ENCODE measurements at regions not wholly inside any gene's neighbourhood (a gene's known extent, or its start where the extent isn't known, plus 50 kb on each side); places are given as distances from the start of the nearest gene placed in this dataset.

DNA sequence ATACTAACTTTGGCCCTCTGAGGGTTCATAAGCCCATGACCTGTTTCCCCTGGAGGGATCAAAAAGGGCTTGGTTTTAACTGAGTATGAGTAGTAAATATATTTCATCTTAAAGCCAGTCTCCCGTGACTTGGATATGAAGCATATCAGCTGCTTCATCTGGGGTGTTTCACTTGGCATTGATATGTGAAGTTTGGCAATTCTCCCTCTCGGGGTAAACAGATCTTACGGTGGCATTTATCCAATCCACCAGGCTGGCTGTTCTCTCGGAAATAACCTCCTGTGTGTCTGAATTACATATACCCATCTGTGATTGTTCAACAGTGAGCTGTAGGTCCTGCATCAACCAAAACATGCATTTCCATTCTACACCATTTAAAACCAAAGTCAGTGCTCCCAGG, 130.7 kb downstream of the ADAM29 start:
- Histone ChIP-seq H2BK5ac (ENCODE audit: low read length) (no peak overlapping the region), H2BK120ac (ENCODE audit: low read depth, low read length) (no peak overlapping the region), H4K8ac (ENCODE audit: low read depth, low read length) (no peak overlapping the region), H3K4me1 (ENCODE audit: control insufficient read depth, low read depth, low read length) (no peaks in the 10 kb centered on the region), H3K27me3 (ENCODE audit: insufficient read depth, low read length, poor library complexity) (no peaks in the 10 kb centered on the region), H3K4ac (ENCODE audit: low read depth, low read length) (no peak overlapping the region), H3K27ac (ENCODE audit: low read depth, low read length) (no peak overlapping the region), H2AK5ac (ENCODE audit: low read length) (no peak overlapping the region), H3K23ac (ENCODE audit: low read length) (no peak overlapping the region), H4K5ac (ENCODE audit: low read length) (no peak overlapping the region), H3K4me2 (ENCODE audit: low read length) (no peak overlapping the region), H3K9ac (ENCODE audit: low read length) (no peak overlapping the region), H3K56ac (ENCODE audit: low read length) (no peak overlapping the region), H3K4me3 (ENCODE audit: low read length) (no peak overlapping the region), H2BK15ac (replicated peaks; ENCODE audit: low read depth) (no peak overlapping the region), H3K18ac (ENCODE audit: low read length) (no peak overlapping the region), H3K36me3 (ENCODE audit: control insufficient read depth, insufficient read depth, low read length) (no peaks in the 10 kb centered on the region), H3K79me1 (ENCODE audit: low read length) (no peaks in the 10 kb centered on the region), H3K79me2 (ENCODE audit: control insufficient read depth, insufficient read depth, low read length) (no peaks in the 10 kb centered on the region)
- DNase-seq, result no peak
- WGBS (ENCODE audit: extremely low coverage, insufficient coverage, low lambda C conversion rate), result no CpG with 5 or more reads among the region's 4 CpGs

DNA sequence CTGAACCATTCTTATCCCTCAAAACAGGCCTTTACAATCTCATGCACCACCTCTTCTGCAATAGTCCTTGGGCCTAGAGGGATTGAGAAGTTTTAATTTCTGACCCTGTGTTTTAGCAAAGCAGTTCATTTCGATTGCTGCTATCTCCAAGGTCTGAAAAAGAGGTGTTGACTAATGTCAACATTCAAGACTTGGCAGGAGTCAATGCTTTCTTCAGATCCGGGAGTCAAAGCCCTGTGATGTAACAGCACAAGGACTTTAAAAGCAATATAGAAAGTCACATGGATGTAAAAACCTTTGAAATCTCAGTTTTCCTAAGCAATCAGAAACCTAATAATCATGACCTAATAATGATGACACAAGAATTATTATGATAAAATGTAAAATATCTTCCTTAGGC, 133.8 kb downstream of the ADAM29 start:
- no peak for DNase-seq
- H4K5ac ChIP-seq (ENCODE audit: low read length), result no peak overlapping the region
- H3K79me1 ChIP-seq (ENCODE audit: low read length), result no peaks in the 10 kb centered on the region
- no peak overlapping the region for H2BK120ac ChIP-seq (ENCODE audit: low read depth, low read length)
- no peak overlapping the region for H4K8ac ChIP-seq (ENCODE audit: low read depth, low read length)
- H3K27me3 ChIP-seq (ENCODE audit: insufficient read depth, low read length, poor library complexity), result no peaks in the 10 kb centered on the region
- no peak overlapping the region for H2AK5ac ChIP-seq (ENCODE audit: low read length)
- no peaks in the 10 kb centered on the region for H3K36me3 ChIP-seq (ENCODE audit: control insufficient read depth, insufficient read depth, low read length)
- H2BK5ac ChIP-seq (ENCODE audit: low read length), result no peak overlapping the region
- no peak overlapping the region for H3K27ac ChIP-seq (ENCODE audit: low read depth, low read length)
- no peak overlapping the region for H3K9ac ChIP-seq (ENCODE audit: low read length)
- no peak overlapping the region for H3K23ac ChIP-seq (ENCODE audit: low read length)
- H3K4me3 ChIP-seq (ENCODE audit: low read length), result no peak overlapping the region
- no peak overlapping the region for H3K4ac ChIP-seq (ENCODE audit: low read depth, low read length)
- H3K79me2 ChIP-seq (ENCODE audit: control insufficient read depth, insufficient read depth, low read length), result no peaks in the 10 kb centered on the region
- H3K4me2 ChIP-seq (ENCODE audit: low read length), result no peak overlapping the region
- no CpG with 5 or more reads among the region's 2 CpGs for WGBS (ENCODE audit: extremely low coverage, insufficient coverage, low lambda C conversion rate)
- no peak overlapping the region for H3K18ac ChIP-seq (ENCODE audit: low read length)
- H3K56ac ChIP-seq (ENCODE audit: low read length), result no peak overlapping the region
- H2BK15ac ChIP-seq (replicated peaks; ENCODE audit: low read depth), result no peak overlapping the region
- H3K4me1 ChIP-seq (ENCODE audit: control insufficient read depth, low read depth, low read length), result no peaks in the 10 kb centered on the region

DNA sequence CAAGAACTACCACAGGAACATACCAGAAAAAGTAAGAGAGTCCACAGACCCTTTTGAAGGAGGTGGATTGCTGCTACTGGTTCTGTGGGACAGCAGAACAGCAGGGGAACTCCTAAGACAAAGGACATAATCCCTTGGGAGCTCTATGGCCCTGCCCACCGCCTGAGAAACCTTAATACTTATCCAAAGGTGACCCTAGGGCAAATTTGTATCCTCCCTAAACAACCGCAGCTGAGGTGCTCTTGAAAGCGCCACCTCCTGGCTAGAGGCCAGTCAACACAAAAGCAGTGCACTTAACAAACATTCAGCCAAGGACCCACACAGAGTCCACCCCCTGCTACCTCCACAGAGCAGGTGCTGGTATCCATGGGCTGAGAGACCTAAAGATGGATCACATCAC, 136.8 kb downstream of the ADAM29 start:
- H4K5ac ChIP-seq (ENCODE audit: low read length), result no peak overlapping the region
- DNase-seq, result peak; percentile 87
- H2AK5ac ChIP-seq (ENCODE audit: low read length), result no peak overlapping the region
- no peak overlapping the region for H3K4me2 ChIP-seq (ENCODE audit: low read length)
- no peak overlapping the region for H4K8ac ChIP-seq (ENCODE audit: low read depth, low read length)
- no CpG with 5 or more reads among the region's 3 CpGs for WGBS (ENCODE audit: extremely low coverage, insufficient coverage, low lambda C conversion rate)
- no peak overlapping the region for H3K56ac ChIP-seq (ENCODE audit: low read length)
- H3K36me3 ChIP-seq (ENCODE audit: control insufficient read depth, insufficient read depth, low read length), result no peaks in the 10 kb centered on the region
- H3K27me3 ChIP-seq (ENCODE audit: insufficient read depth, low read length, poor library complexity), result no peaks in the 10 kb centered on the region
- H3K27ac ChIP-seq (ENCODE audit: low read depth, low read length), result no peak overlapping the region
- H3K79me1 ChIP-seq (ENCODE audit: low read length), result no peaks in the 10 kb centered on the region
- H3K4me1 ChIP-seq (ENCODE audit: control insufficient read depth, low read depth, low read length), result no peaks in the 10 kb centered on the region
- no peak overlapping the region for H2BK120ac ChIP-seq (ENCODE audit: low read depth, low read length)
- H3K79me2 ChIP-seq (ENCODE audit: control insufficient read depth, insufficient read depth, low read length), result no peaks in the 10 kb centered on the region
- no peak overlapping the region for H3K4me3 ChIP-seq (ENCODE audit: low read length)
- H2BK5ac ChIP-seq (ENCODE audit: low read length), result no peak overlapping the region
- no peak overlapping the region for H3K18ac ChIP-seq (ENCODE audit: low read length)
- no peak overlapping the region for H3K9ac ChIP-seq (ENCODE audit: low read length)
- H3K23ac ChIP-seq (ENCODE audit: low read length), result no peak overlapping the region
- H2BK15ac ChIP-seq (replicated peaks; ENCODE audit: low read depth), result peak overlapping the region; percentile 36
- no peak overlapping the region for H3K4ac ChIP-seq (ENCODE audit: low read depth, low read length)

DNA sequence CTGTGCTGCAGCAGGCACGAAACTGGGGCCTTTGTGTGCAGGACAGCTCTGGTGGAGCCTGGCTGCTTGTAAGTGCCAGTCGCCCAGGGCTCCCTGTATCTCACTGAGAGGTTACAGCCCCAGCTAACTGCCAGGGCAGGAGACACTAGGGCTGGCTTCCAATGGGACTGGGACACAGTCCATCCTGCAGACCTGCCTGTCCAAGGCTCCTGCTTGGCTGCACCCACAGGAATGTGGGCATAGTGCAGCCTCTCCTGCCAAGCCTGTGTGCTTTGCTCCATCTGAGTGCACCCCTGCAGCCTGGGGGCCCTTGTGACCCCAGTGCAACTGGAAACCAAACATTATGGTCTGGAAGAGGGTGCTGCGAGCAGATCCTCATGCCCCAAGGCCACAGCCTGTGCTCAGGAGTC, 144.0 kb downstream of the ADAM29 start:
- Histone ChIP-seq H3K27me3 (ENCODE audit: insufficient read depth, low read length, poor library complexity) (no peaks in the 10 kb centered on the region), H3K4me1 (ENCODE audit: control insufficient read depth, low read depth, low read length) (no peaks in the 10 kb centered on the region), H3K4ac (ENCODE audit: low read depth, low read length) (no peak overlapping the region), H2AK5ac (ENCODE audit: low read length) (no peak overlapping the region), H3K56ac (ENCODE audit: low read length) (no peak overlapping the region), H2BK15ac (replicated peaks; ENCODE audit: low read depth) (no peak overlapping the region), H3K23ac (ENCODE audit: low read length) (no peak overlapping the region), H3K79me2 (ENCODE audit: control insufficient read depth, insufficient read depth, low read length) (no peaks in the 10 kb centered on the region), H3K36me3 (ENCODE audit: control insufficient read depth, insufficient read depth, low read length) (no peaks in the 10 kb centered on the region), H3K4me3 (ENCODE audit: low read length) (no peak overlapping the region), H3K27ac (ENCODE audit: low read depth, low read length) (no peak overlapping the region), H3K9ac (ENCODE audit: low read length) (no peak overlapping the region), H3K18ac (ENCODE audit: low read length) (no peak overlapping the region), H2BK120ac (ENCODE audit: low read depth, low read length) (no peak overlapping the region), H4K5ac (ENCODE audit: low read length) (no peak overlapping the region), H3K4me2 (ENCODE audit: low read length) (no peak overlapping the region), H2BK5ac (ENCODE audit: low read length) (no peak overlapping the region), H4K8ac (ENCODE audit: low read depth, low read length) (no peak overlapping the region), H3K79me1 (ENCODE audit: low read length) (no peaks in the 10 kb centered on the region)
- no CpG with 5 or more reads among the region's 3 CpGs for WGBS (ENCODE audit: extremely low coverage, insufficient coverage, low lambda C conversion rate)
- no peak for DNase-seq

DNA sequence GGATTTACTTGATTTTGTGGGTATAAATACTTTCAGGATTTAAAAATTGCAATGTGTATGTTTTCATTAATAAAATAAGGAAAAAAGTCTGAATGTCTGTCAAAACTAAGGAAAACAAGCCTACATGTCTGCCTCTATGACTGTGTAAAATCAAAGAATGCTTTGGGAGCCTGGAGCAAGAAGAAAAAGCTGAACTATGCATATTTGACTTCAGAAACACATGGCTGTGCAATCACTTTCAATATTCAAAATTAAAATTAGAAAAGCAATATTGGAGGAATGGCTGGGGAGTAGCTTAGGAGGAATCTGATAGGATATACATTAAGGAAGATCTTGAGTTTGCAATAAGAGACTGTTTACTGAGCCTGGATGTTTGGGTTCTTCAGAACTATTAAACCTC, 147.1 kb downstream of the ADAM29 start:
- no peak overlapping the region for H3K4me3 ChIP-seq (ENCODE audit: low read length)
- H3K79me1 ChIP-seq (ENCODE audit: low read length), result no peaks in the 10 kb centered on the region
- no peaks in the 10 kb centered on the region for H3K4me1 ChIP-seq (ENCODE audit: control insufficient read depth, low read depth, low read length)
- no peak overlapping the region for H4K8ac ChIP-seq (ENCODE audit: low read depth, low read length)
- no peak overlapping the region for H3K18ac ChIP-seq (ENCODE audit: low read length)
- H3K27me3 ChIP-seq (ENCODE audit: insufficient read depth, low read length, poor library complexity), result no peaks in the 10 kb centered on the region
- DNase-seq, result no peak
- H3K56ac ChIP-seq (ENCODE audit: low read length), result no peak overlapping the region
- no peaks in the 10 kb centered on the region for H3K36me3 ChIP-seq (ENCODE audit: control insufficient read depth, insufficient read depth, low read length)
- no peak overlapping the region for H4K5ac ChIP-seq (ENCODE audit: low read length)
- no peak overlapping the region for H3K23ac ChIP-seq (ENCODE audit: low read length)
- no peak overlapping the region for H3K4me2 ChIP-seq (ENCODE audit: low read length)
- no peak overlapping the region for H2BK5ac ChIP-seq (ENCODE audit: low read length)
- H2BK120ac ChIP-seq (ENCODE audit: low read depth, low read length), result no peak overlapping the region
- H3K9ac ChIP-seq (ENCODE audit: low read length), result no peak overlapping the region
- H2BK15ac ChIP-seq (replicated peaks; ENCODE audit: low read depth), result no peak overlapping the region
- H3K79me2 ChIP-seq (ENCODE audit: control insufficient read depth, insufficient read depth, low read length), result no peaks in the 10 kb centered on the region
- H3K4ac ChIP-seq (ENCODE audit: low read depth, low read length), result no peak overlapping the region
- no peak overlapping the region for H3K27ac ChIP-seq (ENCODE audit: low read depth, low read length)
- H2AK5ac ChIP-seq (ENCODE audit: low read length), result no peak overlapping the region

DNA sequence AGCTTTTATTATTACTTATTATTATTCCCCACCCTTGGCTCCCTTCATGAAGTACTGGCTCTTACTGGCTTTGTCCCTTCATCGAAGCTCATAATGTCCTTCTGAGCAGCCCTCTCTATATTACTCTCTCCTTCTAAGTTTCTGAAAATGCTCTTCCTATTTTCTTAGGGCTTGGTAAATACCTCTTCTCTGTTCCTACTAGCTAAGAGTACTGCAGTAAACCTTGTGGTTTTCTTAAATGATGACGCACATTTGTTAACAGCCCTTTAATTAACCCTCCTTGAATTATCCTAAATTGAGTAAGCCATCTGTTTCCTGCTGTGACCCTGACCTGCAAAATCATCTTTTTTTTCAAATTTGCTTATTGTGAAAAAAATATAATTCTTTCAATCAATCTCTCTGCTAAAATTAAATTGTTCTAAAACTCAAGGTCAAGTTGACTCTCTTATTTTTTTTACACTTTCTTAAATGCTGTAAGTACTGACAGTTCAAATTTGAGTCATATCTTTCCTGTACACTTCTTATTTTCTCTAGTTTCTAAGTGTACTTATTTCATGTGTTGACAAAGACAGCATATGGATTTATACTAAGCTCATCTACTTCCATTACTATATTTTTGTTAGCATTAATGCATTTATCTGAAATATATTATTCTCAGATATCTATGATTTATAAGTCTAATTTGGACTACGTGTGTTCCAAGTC, 148.9 kb downstream of the ADAM29 start:
- no peak overlapping the region for H3K4me3 ChIP-seq (ENCODE audit: low read length)
- no peaks in the 10 kb centered on the region for H3K27me3 ChIP-seq (ENCODE audit: insufficient read depth, low read length, poor library complexity)
- H3K56ac ChIP-seq (ENCODE audit: low read length), result no peak overlapping the region
- H3K36me3 ChIP-seq (ENCODE audit: control insufficient read depth, insufficient read depth, low read length), result no peaks in the 10 kb centered on the region
- no peak overlapping the region for H3K9ac ChIP-seq (ENCODE audit: low read length)
- no peak overlapping the region for H3K27ac ChIP-seq (ENCODE audit: low read depth, low read length)
- H3K18ac ChIP-seq (ENCODE audit: low read length), result no peak overlapping the region
- no peak overlapping the region for H3K4ac ChIP-seq (ENCODE audit: low read depth, low read length)
- H4K5ac ChIP-seq (ENCODE audit: low read length), result no peak overlapping the region
- no peaks in the 10 kb centered on the region for H3K79me2 ChIP-seq (ENCODE audit: control insufficient read depth, insufficient read depth, low read length)
- no peak overlapping the region for H4K8ac ChIP-seq (ENCODE audit: low read depth, low read length)
- WGBS (ENCODE audit: extremely low coverage, insufficient coverage, low lambda C conversion rate), result no CpG with 5 or more reads among the region's 3 CpGs
- H3K4me2 ChIP-seq (ENCODE audit: low read length), result no peak overlapping the region
- H3K23ac ChIP-seq (ENCODE audit: low read length), result no peak overlapping the region
- no peak overlapping the region for H2AK5ac ChIP-seq (ENCODE audit: low read length)
- H2BK15ac ChIP-seq (replicated peaks; ENCODE audit: low read depth), result no peak overlapping the region
- H3K79me1 ChIP-seq (ENCODE audit: low read length), result no peaks in the 10 kb centered on the region
- no peak overlapping the region for H2BK5ac ChIP-seq (ENCODE audit: low read length)
- DNase-seq, result no peak
- H2BK120ac ChIP-seq (ENCODE audit: low read depth, low read length), result no peak overlapping the region
- no peaks in the 10 kb centered on the region for H3K4me1 ChIP-seq (ENCODE audit: control insufficient read depth, low read depth, low read length)

Data from mesendoderm (in vitro differentiated cells).